Endothelial cell of umbilical vein (primary cell): ENCODE measurements at regions not wholly inside any gene's neighbourhood (a gene's known extent, or its start where the extent isn't known, plus 50 kb on each side); places are given as distances from the start of the nearest gene placed in this dataset.

Source experiments
- BruUV-seq: library from RNA; stranded (reverse); fragments of 400-500 nt; replicated peaks from 2 replicates; lab custom pipeline; 2021; lab: Mats Ljungman, UMichigan
- CTCF ChIA-PET: fragments of 300-600, 350-600 bp; sonication (Branson Sonifier 250); formaldehyde crosslinking; loops from one replicate; lab custom pipeline; 2021; ENCODE audit warnings: antibody characterized with exemption, inconsistent platforms; lab: Charles Lee
- POLR2A ChIA-PET: fragments of 300-600, 350-600 bp; sonication (Branson Sonifier 250); formaldehyde crosslinking; loops from one replicate; lab custom pipeline; 2021; ENCODE audit warnings: antibody characterized with exemption, inconsistent platforms; lab: Charles Lee
- DNase-seq: peaks from one replicate; pipeline ENCODE4 v3.0.0-alpha.2; 2011; ENCODE audit warnings: low read depth, low spot score
- FAIRE-seq: peaks from 2 replicates; lab custom pipeline; 2011; peaks lifted over from hg19 to GRCh38; lab: Jason Lieb, UNC
- H2AFZ ChIP-seq: 2 replicates; pipeline ENCODE4 v1.6.0; 2012; ENCODE audit warnings: low read depth, low read length, control low read depth, inconsistent platforms
- H3K27ac ChIP-seq: 2 replicates; pipeline ENCODE4 v1.5.1; 2011; ENCODE audit warnings: low read depth, mild to moderate bottlenecking, control low read depth, low read length, moderate library complexity; ENCODE audit not compliant: insufficient read depth
- H3K27me3 ChIP-seq, 2 experiments: 2 replicates each; pipeline versions ENCODE4 v1.6.0 to v1.6.1; 2011; ENCODE audit warnings: low read length in 2 of 2, mixed read lengths in 1 of 2; ENCODE audit not compliant: control insufficient read depth in 2 of 2, insufficient read depth in 2 of 2
- H3K36me3 ChIP-seq, 2 experiments: 2 replicates in 1 of 2; 3 replicates in 1 of 2; pipeline ENCODE4 v1.5.1; 2011; ENCODE audit warnings: low read length in 2 of 2, mild to moderate bottlenecking in 1 of 2, moderate library complexity in 1 of 2; ENCODE audit not compliant: control insufficient read depth in 2 of 2, insufficient read depth in 2 of 2; ENCODE audit errors: extremely low read depth in 1 of 2
- H3K4me1 ChIP-seq: 3 replicates; pipeline ENCODE4 v1.5.1; 2011; ENCODE audit warnings: mild to moderate bottlenecking, low read length; ENCODE audit not compliant: control insufficient read depth, insufficient read depth; ENCODE audit errors: extremely low read depth
- H3K4me2 ChIP-seq: 2 replicates; pipeline ENCODE4 v1.6.1; 2011; ENCODE audit warnings: low read length, control low read depth, mixed read lengths; ENCODE audit not compliant: insufficient read depth
- H3K4me3 ChIP-seq, 3 experiments: fragments of 200-600 bp in 1 of 3; sonication (generic), shearing (Covaris generic) in 1 of 3; replicated peaks in 1 of 3; 2 replicates each; pipeline ENCODE4 v1.5.1; 2011 to 2016; ENCODE audit warnings: control low read depth in 3 of 3, low read length in 3 of 3, mild to moderate bottlenecking in 2 of 3, inconsistent platforms in 1 of 3, low read depth in 1 of 3, moderate library complexity in 1 of 3; ENCODE audit not compliant: insufficient read depth in 1 of 3
- H3K79me2 ChIP-seq: 2 replicates; pipeline ENCODE4 v1.6.0; 2012; ENCODE audit warnings: low read length, inconsistent platforms; ENCODE audit not compliant: control insufficient read depth, insufficient read depth
- H3K9ac ChIP-seq: replicated peaks from 2 replicates; pipeline ENCODE3; 2011; ENCODE audit warnings: low read length, control low read depth; ENCODE audit not compliant: insufficient read depth; ENCODE audit errors: extremely low read depth
- H3K9me1 ChIP-seq: replicated peaks from 3 replicates; pipeline ENCODE4 v1.6.0; 2011; ENCODE audit warnings: mild to moderate bottlenecking, low read length; ENCODE audit not compliant: control insufficient read depth, insufficient read depth; ENCODE audit errors: extremely low read depth
- H3K9me3 ChIP-seq: replicated peaks from 2 replicates; pipeline ENCODE4 v1.5.1; 2012; ENCODE audit warnings: low read length, inconsistent platforms; ENCODE audit not compliant: control insufficient read depth, insufficient read depth
- H4K20me1 ChIP-seq: replicated peaks from 2 replicates; pipeline ENCODE3; 2011; ENCODE audit warnings: mild to moderate bottlenecking, low read length; ENCODE audit not compliant: control insufficient read depth, insufficient read depth; ENCODE audit errors: extremely low read depth
- CTCF ChIP-seq, 2 donors: IDR thresholded peaks; 1 replicate in 1 of 2; 2 replicates in 1 of 2; pipeline ENCODE4 v1.5.1; 2011; ENCODE audit warnings: low read length in 2 of 2, mild to moderate bottlenecking in 2 of 2, moderate library complexity in 2 of 2, control low read depth in 1 of 2, inconsistent platforms in 1 of 2, low read depth in 1 of 2; ENCODE audit not compliant: insufficient read depth in 1 of 2; ENCODE audit errors: extremely low read depth in 1 of 2
- EZH2 ChIP-seq: IDR thresholded peaks from 2 replicates; pipeline ENCODE4 v1.6.1; 2012; ENCODE audit warnings: borderline replicate concordance, low read depth, mild to moderate bottlenecking, moderate library complexity, low read length, inconsistent platforms; ENCODE audit not compliant: severe bottlenecking
- FOS ChIP-seq: IDR thresholded peaks from 2 replicates; pipeline ENCODE4 v1.6.1; 2011; ENCODE audit warnings: mild to moderate bottlenecking, low read length, moderate library complexity, borderline replicate concordance; ENCODE audit not compliant: insufficient read depth
- GATA2 ChIP-seq: IDR thresholded peaks from 2 replicates; pipeline ENCODE4 v1.7.0; 2011; ENCODE audit warnings: low read depth, mild to moderate bottlenecking, moderate library complexity, mixed read lengths, low read length; ENCODE audit not compliant: insufficient read length, insufficient read depth
- JUN ChIP-seq: IDR thresholded peaks from 2 replicates; pipeline ENCODE4 v1.6.1; 2011; ENCODE audit warnings: borderline replicate concordance, low read depth; ENCODE audit not compliant: insufficient read length, insufficient read depth
- MAX ChIP-seq: IDR thresholded peaks from 2 replicates; pipeline ENCODE4 v1.6.1; 2011; ENCODE audit not compliant: insufficient read depth, insufficient read length
- MYC ChIP-seq: IDR thresholded peaks from one replicate; pipeline ENCODE4 v1.6.1; 2011; ENCODE audit warnings: mild to moderate bottlenecking, low read depth, low read length
- POLR2A ChIP-seq: IDR thresholded peaks from 2 replicates; pipeline ENCODE4 v1.6.1; 2012; ENCODE audit warnings: low read depth, mild to moderate bottlenecking, control low read depth, low read length
- POLR2AphosphoS5 ChIP-seq: IDR thresholded peaks from 2 replicates; pipeline ENCODE4 v1.6.1; 2012; ENCODE audit warnings: low read depth, mild to moderate bottlenecking, control low read depth, low read length, moderate library complexity; ENCODE audit not compliant: insufficient read depth
- dilution Hi-C: fragments of 300-500 bp; cut with MboI; formaldehyde crosslinking; loops from one replicate; pipeline ENCODE4 v1.15.0; 2019; ENCODE audit warnings: low sequenced_read_pairs; ENCODE audit not compliant: extremely low pct_ligation_motif_present
- intact Hi-C: fragments of 100-400 bp; cut with micrococcal nuclease; formaldehyde crosslinking; loops from one replicate; pipeline ENCODE4 v1.10.0; 2022

- FAIRE-seq = peak; percentile 38
- intact Hi-C loops = no loop called here
- no TSS peak for BruUV-seq
Observed at GRCh38 chr15:46732060-46732459, 985.2 kb upstream of the SEMA6D start.

More at GRCh38 chr15:46732060-46732459, 985.2 kb upstream of the SEMA6D start:
- dilution Hi-C loops = no loop called here
- no peak for DNase-seq
- H3K36me3 ChIP-seq = no peaks in the 10 kb centered on the region
- no peaks in the 10 kb centered on the region for H3K9me3 ChIP-seq
- H4K20me1 ChIP-seq = no peaks in the 10 kb centered on the region
- ChIA-PET CTCF (no interaction called here), POLR2A (no interaction called here)
- no peaks in the 10 kb centered on the region for H3K27me3 ChIP-seq
- TF ChIP-seq JUN = no peak
- no peak for TF ChIP-seq GATA2
- TF ChIP-seq FOS = no peak
- no peak for TF ChIP-seq POLR2AphosphoS5
- TF ChIP-seq CTCF (IDR thresholded peaks at IDR 0.05; ENCODE audit: extremely low read depth in 1 of 2, insufficient read depth in 1 of 2, low read depth in 1 of 2, low read length in 2 of 2) = no peak
- TF ChIP-seq MYC = no peak
- no peak for TF ChIP-seq EZH2
- TF ChIP-seq MAX = no peak
- no peak for TF ChIP-seq POLR2A
- no peaks in the 10 kb centered on the region for H3K4me1 ChIP-seq
- H2AFZ ChIP-seq = no peak overlapping the region
- H3K4me3 ChIP-seq = no peak overlapping the region
- no peak overlapping the region for H3K27ac ChIP-seq
- no peak overlapping the region for H3K4me2 ChIP-seq
- no peak overlapping the region for H3K9ac ChIP-seq
- H3K79me2 ChIP-seq = no peaks in the 10 kb centered on the region
- H3K9me1 ChIP-seq = no peaks in the 10 kb centered on the region
